Liver (tissue), 8 donors: ENCODE measurements at regions not wholly inside any gene's neighbourhood (a gene's known extent, or its start where the extent isn't known, plus 50 kb on each side); places are given as distances from the start of the nearest gene placed in this dataset.

ENCODE experiments used
- DNase-seq: peaks from one replicate; pipeline ENCODE4 v3.0.0-alpha.2; 2017; ENCODE audit warnings: low spot score
- H3K27ac ChIP-seq, 2 donors: one replicate each; pipeline ENCODE4 v1.7.0; 2013; ENCODE audit warnings: inconsistent platforms in 2 of 2, low read length in 2 of 2, control low read depth in 1 of 2, low read depth in 1 of 2, mild to moderate bottlenecking in 1 of 2
- H3K27me3 ChIP-seq, 4 donors: one replicate each; pipeline versions ENCODE4 v1.6.1 to v1.7.0; 2013; ENCODE audit warnings: low read length in 3 of 4, inconsistent platforms in 1 of 4, mild to moderate bottlenecking in 1 of 4, moderate library complexity in 1 of 4; ENCODE audit not compliant: control insufficient read depth in 4 of 4, insufficient read depth in 4 of 4
- H3K36me3 ChIP-seq, 4 donors: one replicate each; pipeline versions ENCODE4 v1.6.1 to v1.7.0; 2013; ENCODE audit warnings: low read length in 3 of 4, mild to moderate bottlenecking in 3 of 4, low read depth in 1 of 4, moderate library complexity in 1 of 4; ENCODE audit not compliant: control insufficient read depth in 4 of 4, insufficient read depth in 3 of 4
- H3K4me1 ChIP-seq, 4 donors: one replicate each; pipeline versions ENCODE4 v1.6.1 to v1.7.0; 2013; ENCODE audit warnings: low read length in 3 of 4, mild to moderate bottlenecking in 3 of 4, moderate library complexity in 1 of 4; ENCODE audit not compliant: control insufficient read depth in 4 of 4, insufficient read depth in 4 of 4
- H3K4me3 ChIP-seq, 3 donors: one replicate each; pipeline versions ENCODE4 v1.6.1 to v1.7.0; 2013; ENCODE audit warnings: low read length in 3 of 3, control low read depth in 1 of 3, low read depth in 1 of 3, mild to moderate bottlenecking in 1 of 3
- H3K9ac ChIP-seq, 2 donors: one replicate each; pipeline ENCODE4 v1.7.0; 2013; ENCODE audit warnings: low read length in 2 of 2, mild to moderate bottlenecking in 2 of 2, moderate library complexity in 2 of 2, control low read depth in 1 of 2, low read depth in 1 of 2
- H3K9me3 ChIP-seq, 4 donors: one replicate each; pipeline versions ENCODE4 v1.6.1 to v1.7.0; 2013; ENCODE audit warnings: low read length in 3 of 4; ENCODE audit not compliant: control insufficient read depth in 4 of 4
- EGR1 ChIP-seq, 2 donors: IDR thresholded peaks; 2 replicates each; pipeline ENCODE4 v1.6.1; 2016 to 2018; ENCODE audit warnings: antibody characterized with exemption in 2 of 2, low read depth in 2 of 2
- FOXA1 ChIP-seq: IDR thresholded peaks from 2 replicates; pipeline ENCODE4 v1.6.1; 2016; ENCODE audit warnings: antibody characterized with exemption
- GABPA ChIP-seq, 2 donors: IDR thresholded peaks in 1 of 2; conservative IDR thresholded peaks in 1 of 2; 2 replicates each; pipeline ENCODE4 v1.6.1; 2016; ENCODE audit warnings: antibody characterized with exemption in 2 of 2, mild to moderate bottlenecking in 1 of 2, moderate library complexity in 1 of 2
- HNF4A ChIP-seq, 2 donors: conservative IDR thresholded peaks; 2 replicates each; pipeline ENCODE4 v1.6.1; 2016; ENCODE audit warnings: antibody characterized with exemption in 2 of 2, mild to moderate bottlenecking in 2 of 2
- HNF4G ChIP-seq: IDR thresholded peaks from 2 replicates; pipeline ENCODE4 v1.6.1; 2016; ENCODE audit warnings: antibody characterized with exemption
- JUND ChIP-seq, 2 donors: IDR thresholded peaks; 2 replicates each; pipeline ENCODE4 v1.6.1; 2016; ENCODE audit warnings: antibody characterized with exemption in 2 of 2
- NR2F2 ChIP-seq: IDR thresholded peaks from 2 replicates; pipeline ENCODE4 v1.6.1; 2016; ENCODE audit warnings: antibody characterized with exemption
- RAD21 ChIP-seq, 2 donors: IDR thresholded peaks; 2 replicates each; pipeline ENCODE4 v1.6.1; 2016; ENCODE audit warnings: antibody characterized with exemption in 2 of 2, mild to moderate bottlenecking in 2 of 2
- RXRA ChIP-seq, 2 donors: IDR thresholded peaks; 2 replicates each; pipeline ENCODE4 v1.6.1; 2017 to 2018; ENCODE audit warnings: antibody characterized with exemption in 2 of 2, mild to moderate bottlenecking in 1 of 2
- SP1 ChIP-seq: IDR thresholded peaks from 2 replicates; pipeline ENCODE4 v1.6.1; 2018; ENCODE audit warnings: antibody characterized with exemption, mild to moderate bottlenecking
- TAF1 ChIP-seq: conservative IDR thresholded peaks from 2 replicates; pipeline ENCODE4 v1.6.1; 2016; ENCODE audit warnings: antibody characterized with exemption, mild to moderate bottlenecking
- WGBS: extraction: QIAGEN DNeasy Blood & Tissue Kit; methylation state at CpG from one replicate; pipeline ENCODE4 v1.1.7; 2013; 5-methylcytosine and 5-hydroxymethylcytosine counted together
- TF ChIP-seq, protein P1 (sequence below): IDR thresholded peaks from 2 replicates; pipeline ENCODE4 v1.6.1; 2016; ENCODE audit warnings: antibody characterized with exemption
- TF ChIP-seq, protein P2 (sequence below): IDR thresholded peaks from 2 replicates; pipeline ENCODE4 v1.6.1; 2016; ENCODE audit warnings: antibody characterized with exemption
- TF ChIP-seq, protein P3 (sequence below): fragments of 150-350 bp; IDR thresholded peaks from 2 replicates; pipeline ENCODE4 v1.5.1; 2017; ENCODE audit warnings: improper control_type of control experiment, low read depth, low read length; ENCODE audit not compliant: missing input control
- TF ChIP-seq, protein P4 (sequence below): IDR thresholded peaks from 2 replicates; pipeline ENCODE4 v1.6.1; 2016; ENCODE audit warnings: antibody characterized with exemption
- TF ChIP-seq, protein P5 (sequence below): IDR thresholded peaks from 2 replicates; pipeline ENCODE4 v1.6.1; 2016; ENCODE audit warnings: antibody characterized with exemption, mild to moderate bottlenecking
- donor health status: healthy.
- donor health status: healthy.
- donor health status: healthy.
- donor health status: healthy.
- donor health status: healthy.

DNA sequence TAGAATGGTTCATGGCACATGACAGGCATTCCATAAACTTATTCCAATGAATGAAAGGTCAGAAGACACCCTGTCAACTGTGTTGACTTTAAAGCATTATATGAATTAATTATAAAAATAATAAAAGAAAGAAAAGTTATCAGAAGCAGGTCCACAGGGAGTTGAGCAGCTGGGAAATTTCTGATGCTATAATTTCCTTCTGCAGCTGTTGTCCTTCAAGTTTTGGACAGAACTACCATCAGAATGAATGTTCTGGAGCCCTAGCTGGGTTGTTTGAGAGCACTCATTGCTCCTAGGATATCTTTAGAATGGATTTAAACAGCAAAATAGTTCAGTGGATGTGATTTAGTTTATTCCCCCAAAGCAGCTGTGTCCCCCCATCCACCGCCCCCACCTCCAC lies 232.4 kb upstream of the PROK2 start:
- TF ChIP-seq, protein P1, sequence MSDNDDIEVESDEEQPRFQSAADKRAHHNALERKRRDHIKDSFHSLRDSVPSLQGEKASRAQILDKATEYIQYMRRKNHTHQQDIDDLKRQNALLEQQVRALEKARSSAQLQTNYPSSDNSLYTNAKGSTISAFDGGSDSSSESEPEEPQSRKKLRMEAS: no peak
- no peak for TF ChIP-seq TAF1
- no peak for TF ChIP-seq GABPA (IDR thresholded peaks at IDR 0.05 in 1 of 2, conservative IDR thresholded peaks at IDR 0.05 in 1 of 2)
- TF ChIP-seq, protein P2, sequence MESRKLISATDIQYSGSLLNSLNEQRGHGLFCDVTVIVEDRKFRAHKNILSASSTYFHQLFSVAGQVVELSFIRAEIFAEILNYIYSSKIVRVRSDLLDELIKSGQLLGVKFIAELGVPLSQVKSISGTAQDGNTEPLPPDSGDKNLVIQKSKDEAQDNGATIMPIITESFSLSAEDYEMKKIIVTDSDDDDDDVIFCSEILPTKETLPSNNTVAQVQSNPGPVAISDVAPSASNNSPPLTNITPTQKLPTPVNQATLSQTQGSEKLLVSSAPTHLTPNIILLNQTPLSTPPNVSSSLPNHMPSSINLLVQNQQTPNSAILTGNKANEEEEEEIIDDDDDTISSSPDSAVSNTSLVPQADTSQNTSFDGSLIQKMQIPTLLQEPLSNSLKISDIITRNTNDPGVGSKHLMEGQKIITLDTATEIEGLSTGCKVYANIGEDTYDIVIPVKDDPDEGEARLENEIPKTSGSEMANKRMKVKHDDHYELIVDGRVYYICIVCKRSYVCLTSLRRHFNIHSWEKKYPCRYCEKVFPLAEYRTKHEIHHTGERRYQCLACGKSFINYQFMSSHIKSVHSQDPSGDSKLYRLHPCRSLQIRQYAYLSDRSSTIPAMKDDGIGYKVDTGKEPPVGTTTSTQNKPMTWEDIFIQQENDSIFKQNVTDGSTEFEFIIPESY: no peak
- Histone ChIP-seq H3K27me3 (no peaks in the 10 kb centered on the region), H3K4me1 (no peaks in the 10 kb centered on the region), H3K36me3 (no peaks in the 10 kb centered on the region), H3K4me3 (no peak overlapping the region), H3K27ac (no peak overlapping the region), H3K9me3 (no peaks in the 10 kb centered on the region), H3K9ac (no peak overlapping the region)
- WGBS: 95% methylated on average over 1 of the region's 1 CpG
- no peak for DNase-seq

DNA sequence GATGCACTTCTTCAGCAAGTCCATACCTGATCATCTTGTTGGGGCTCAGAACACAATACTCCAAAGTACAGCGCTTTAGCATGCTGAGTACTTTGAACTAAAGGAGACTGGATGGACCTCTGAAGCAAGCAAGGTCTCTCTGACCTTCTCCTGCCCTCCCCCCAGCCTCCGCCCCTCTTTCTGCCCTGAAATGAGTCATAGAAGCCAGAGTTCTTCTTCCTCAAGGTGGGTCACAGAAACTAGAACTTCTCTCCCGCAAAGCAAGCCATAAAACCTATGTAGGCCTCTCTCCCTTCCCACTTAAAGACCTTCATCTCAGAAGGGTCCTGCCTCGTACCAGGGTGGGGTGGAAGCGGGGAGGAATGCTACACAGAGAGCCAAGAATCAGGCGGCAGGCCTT lies 230.5 kb upstream of the PROK2 start:
- no peak for TF ChIP-seq TAF1
- Histone ChIP-seq H3K9me3 (no peaks in the 10 kb centered on the region), H3K27me3 (no peaks in the 10 kb centered on the region), H3K4me1 (no peaks in the 10 kb centered on the region), H3K9ac (no peak overlapping the region), H3K27ac (no peak overlapping the region), H3K4me3 (no peak overlapping the region), H3K36me3 (no peaks in the 10 kb centered on the region)
- DNase-seq: no peak
- 93% methylated on average over 6 of the region's 6 CpGs for WGBS

DNA sequence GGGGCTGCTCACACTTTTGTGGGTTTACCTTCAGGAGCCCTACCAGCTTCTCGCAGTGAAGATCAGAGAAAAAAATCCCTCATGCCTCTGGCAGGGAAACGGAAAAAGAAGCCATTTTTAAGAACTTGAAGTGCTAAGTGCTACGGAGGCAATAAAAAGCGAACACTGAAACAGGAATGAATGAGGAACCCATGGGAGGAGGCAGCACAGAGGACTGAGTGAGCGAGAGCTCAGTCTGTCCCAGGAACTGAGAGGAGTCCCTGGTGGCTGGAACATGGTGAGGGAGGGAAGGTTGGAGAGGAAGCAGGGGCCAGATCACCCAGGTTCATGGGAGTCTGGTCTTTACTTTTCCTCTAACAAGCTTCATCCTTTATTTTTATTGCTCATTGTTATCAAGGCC lies 228.1 kb upstream of the PROK2 start:
- no peaks in the 10 kb centered on the region for H3K36me3 ChIP-seq
- H3K4me3 ChIP-seq: no peak overlapping the region
- no peak overlapping the region for H3K27ac ChIP-seq
- no peaks in the 10 kb centered on the region for H3K9me3 ChIP-seq
- TF ChIP-seq FOXA1: no peak
- TF ChIP-seq EGR1 (IDR thresholded peaks at IDR 0.05; ENCODE audit: low read depth in 2 of 2): no peak
- TF ChIP-seq, protein P2: no peak
- TF ChIP-seq, protein P3, sequence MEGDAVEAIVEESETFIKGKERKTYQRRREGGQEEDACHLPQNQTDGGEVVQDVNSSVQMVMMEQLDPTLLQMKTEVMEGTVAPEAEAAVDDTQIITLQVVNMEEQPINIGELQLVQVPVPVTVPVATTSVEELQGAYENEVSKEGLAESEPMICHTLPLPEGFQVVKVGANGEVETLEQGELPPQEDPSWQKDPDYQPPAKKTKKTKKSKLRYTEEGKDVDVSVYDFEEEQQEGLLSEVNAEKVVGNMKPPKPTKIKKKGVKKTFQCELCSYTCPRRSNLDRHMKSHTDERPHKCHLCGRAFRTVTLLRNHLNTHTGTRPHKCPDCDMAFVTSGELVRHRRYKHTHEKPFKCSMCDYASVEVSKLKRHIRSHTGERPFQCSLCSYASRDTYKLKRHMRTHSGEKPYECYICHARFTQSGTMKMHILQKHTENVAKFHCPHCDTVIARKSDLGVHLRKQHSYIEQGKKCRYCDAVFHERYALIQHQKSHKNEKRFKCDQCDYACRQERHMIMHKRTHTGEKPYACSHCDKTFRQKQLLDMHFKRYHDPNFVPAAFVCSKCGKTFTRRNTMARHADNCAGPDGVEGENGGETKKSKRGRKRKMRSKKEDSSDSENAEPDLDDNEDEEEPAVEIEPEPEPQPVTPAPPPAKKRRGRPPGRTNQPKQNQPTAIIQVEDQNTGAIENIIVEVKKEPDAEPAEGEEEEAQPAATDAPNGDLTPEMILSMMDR: no peak
- TF ChIP-seq, protein P4, sequence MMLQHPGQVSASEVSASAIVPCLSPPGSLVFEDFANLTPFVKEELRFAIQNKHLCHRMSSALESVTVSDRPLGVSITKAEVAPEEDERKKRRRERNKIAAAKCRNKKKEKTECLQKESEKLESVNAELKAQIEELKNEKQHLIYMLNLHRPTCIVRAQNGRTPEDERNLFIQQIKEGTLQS: no peak
- no peak for TF ChIP-seq RAD21 (IDR thresholded peaks at IDR 0.05)
- TF ChIP-seq RXRA (IDR thresholded peaks at IDR 0.05): no peak
- TF ChIP-seq, protein P5, sequence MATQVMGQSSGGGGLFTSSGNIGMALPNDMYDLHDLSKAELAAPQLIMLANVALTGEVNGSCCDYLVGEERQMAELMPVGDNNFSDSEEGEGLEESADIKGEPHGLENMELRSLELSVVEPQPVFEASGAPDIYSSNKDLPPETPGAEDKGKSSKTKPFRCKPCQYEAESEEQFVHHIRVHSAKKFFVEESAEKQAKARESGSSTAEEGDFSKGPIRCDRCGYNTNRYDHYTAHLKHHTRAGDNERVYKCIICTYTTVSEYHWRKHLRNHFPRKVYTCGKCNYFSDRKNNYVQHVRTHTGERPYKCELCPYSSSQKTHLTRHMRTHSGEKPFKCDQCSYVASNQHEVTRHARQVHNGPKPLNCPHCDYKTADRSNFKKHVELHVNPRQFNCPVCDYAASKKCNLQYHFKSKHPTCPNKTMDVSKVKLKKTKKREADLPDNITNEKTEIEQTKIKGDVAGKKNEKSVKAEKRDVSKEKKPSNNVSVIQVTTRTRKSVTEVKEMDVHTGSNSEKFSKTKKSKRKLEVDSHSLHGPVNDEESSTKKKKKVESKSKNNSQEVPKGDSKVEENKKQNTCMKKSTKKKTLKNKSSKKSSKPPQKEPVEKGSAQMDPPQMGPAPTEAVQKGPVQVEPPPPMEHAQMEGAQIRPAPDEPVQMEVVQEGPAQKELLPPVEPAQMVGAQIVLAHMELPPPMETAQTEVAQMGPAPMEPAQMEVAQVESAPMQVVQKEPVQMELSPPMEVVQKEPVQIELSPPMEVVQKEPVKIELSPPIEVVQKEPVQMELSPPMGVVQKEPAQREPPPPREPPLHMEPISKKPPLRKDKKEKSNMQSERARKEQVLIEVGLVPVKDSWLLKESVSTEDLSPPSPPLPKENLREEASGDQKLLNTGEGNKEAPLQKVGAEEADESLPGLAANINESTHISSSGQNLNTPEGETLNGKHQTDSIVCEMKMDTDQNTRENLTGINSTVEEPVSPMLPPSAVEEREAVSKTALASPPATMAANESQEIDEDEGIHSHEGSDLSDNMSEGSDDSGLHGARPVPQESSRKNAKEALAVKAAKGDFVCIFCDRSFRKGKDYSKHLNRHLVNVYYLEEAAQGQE: no peak
- no peak for TF ChIP-seq JUND (IDR thresholded peaks at IDR 0.05)
- TF ChIP-seq HNF4G: no peak
- TF ChIP-seq, protein P1: no peak
- no peak for TF ChIP-seq NR2F2
- no peak for TF ChIP-seq HNF4A (conservative IDR thresholded peaks at IDR 0.05)
- TF ChIP-seq SP1: no peak
- no peak for TF ChIP-seq TAF1
- TF ChIP-seq GABPA (IDR thresholded peaks at IDR 0.05 in 1 of 2, conservative IDR thresholded peaks at IDR 0.05 in 1 of 2): no peak
- no peaks in the 10 kb centered on the region for H3K4me1 ChIP-seq
- H3K9ac ChIP-seq: no peak overlapping the region
- peaks cover 0 to 2% (median 0%) of the 10 kb centered on the region in 4 donors for H3K27me3 ChIP-seq
- WGBS: 90% methylated on average over 5 of the region's 5 CpGs
- DNase-seq: no peak
